ENCODE measurements at regions not wholly inside any gene's neighbourhood (a gene's known extent, or its start where the extent isn't known, plus 50 kb on each side); places are given as distances from the start of the nearest gene placed in this dataset.

DNA sequence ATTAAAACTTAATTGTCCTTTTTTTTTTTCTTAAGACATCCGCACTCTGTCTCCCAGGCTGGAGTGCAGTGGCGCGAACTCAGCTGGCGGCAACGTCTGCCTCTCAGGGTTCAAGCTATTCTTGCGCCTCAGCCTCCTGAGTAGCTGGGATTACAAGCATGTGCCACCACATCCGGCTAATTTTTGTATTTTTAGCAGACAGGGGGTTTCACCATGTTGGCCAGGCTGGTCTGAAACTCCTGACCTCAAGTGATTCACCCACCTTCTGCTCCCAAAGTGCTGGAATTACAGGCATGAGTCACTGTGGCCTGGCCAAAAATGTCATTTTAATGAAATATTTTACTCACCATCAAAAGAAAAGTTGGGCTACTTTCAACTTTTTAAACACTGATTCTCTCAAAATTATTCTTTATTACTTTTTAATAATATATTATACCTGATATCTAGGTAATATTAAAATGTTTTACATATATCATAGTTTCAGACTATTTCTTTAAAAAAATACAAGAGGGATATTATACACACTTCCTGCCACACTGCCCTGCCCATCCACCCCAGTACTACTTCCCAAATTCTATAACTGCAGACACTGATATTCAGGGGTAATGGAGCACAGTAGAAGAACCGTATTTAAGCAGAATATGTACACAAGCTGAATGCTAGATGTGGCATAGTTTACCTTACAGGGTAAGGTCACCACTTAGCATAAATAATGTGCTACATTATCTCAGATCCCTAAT is 723.9 kb upstream of the ZNF385D start:
- no peak overlapping the region for H3K4me3 ChIP-seq (replicated peaks; ENCODE audit: low read depth, low read length)
- H3K36me3 ChIP-seq (ENCODE audit: control insufficient read depth, insufficient read depth, low read length), result no peaks in the 10 kb centered on the region
- TF ChIP-seq, protein P1, sequence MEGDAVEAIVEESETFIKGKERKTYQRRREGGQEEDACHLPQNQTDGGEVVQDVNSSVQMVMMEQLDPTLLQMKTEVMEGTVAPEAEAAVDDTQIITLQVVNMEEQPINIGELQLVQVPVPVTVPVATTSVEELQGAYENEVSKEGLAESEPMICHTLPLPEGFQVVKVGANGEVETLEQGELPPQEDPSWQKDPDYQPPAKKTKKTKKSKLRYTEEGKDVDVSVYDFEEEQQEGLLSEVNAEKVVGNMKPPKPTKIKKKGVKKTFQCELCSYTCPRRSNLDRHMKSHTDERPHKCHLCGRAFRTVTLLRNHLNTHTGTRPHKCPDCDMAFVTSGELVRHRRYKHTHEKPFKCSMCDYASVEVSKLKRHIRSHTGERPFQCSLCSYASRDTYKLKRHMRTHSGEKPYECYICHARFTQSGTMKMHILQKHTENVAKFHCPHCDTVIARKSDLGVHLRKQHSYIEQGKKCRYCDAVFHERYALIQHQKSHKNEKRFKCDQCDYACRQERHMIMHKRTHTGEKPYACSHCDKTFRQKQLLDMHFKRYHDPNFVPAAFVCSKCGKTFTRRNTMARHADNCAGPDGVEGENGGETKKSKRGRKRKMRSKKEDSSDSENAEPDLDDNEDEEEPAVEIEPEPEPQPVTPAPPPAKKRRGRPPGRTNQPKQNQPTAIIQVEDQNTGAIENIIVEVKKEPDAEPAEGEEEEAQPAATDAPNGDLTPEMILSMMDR (IDR thresholded peaks at IDR 0.05; ENCODE audit: insufficient read depth, low read length, poor library complexity, severe bottlenecking), result no peak
- H3K27me3 ChIP-seq (replicated peaks; ENCODE audit: control insufficient read depth, insufficient read depth, low read length), result no peaks in the 10 kb centered on the region
- no peak for DNase-seq (ENCODE audit: extremely low read depth, insufficient read length)

DNA sequence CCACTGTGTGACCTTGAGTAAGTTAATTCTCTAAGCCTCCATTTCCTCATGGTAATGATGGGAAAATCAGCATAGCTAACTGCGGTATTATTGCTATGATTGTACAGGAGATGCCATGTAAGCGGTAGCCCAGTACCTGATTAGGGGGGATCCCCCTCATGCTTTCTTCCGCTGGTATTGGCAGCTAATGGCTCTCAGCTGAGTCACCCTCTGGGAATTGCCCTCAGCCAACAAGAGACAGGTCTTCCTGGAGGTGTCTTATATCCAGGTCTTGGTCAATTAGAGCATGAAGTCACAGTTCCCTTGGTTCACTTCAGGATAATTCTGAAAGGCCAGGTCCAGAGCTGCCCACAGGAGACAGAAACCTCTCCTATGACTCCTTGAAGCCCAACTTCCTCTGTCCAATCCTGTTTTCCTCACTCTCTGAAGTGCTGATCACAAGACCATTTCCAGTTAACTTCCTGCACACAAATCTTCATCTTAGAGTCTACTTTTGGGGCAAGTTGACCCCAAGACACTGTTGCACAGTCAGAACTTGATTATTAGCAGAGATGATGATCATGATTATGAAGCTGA is 724.7 kb upstream of the ZNF385D start:
- no peak overlapping the region for H3K4me3 ChIP-seq (replicated peaks; ENCODE audit: low read depth, low read length)
- no peaks in the 10 kb centered on the region for H3K36me3 ChIP-seq (ENCODE audit: control insufficient read depth, insufficient read depth, low read length)
- H3K27me3 ChIP-seq (replicated peaks; ENCODE audit: control insufficient read depth, insufficient read depth, low read length), result no peaks in the 10 kb centered on the region
- no peak for DNase-seq (ENCODE audit: extremely low read depth, insufficient read length)
- TF ChIP-seq, protein P1 (IDR thresholded peaks at IDR 0.05; ENCODE audit: insufficient read depth, low read length, poor library complexity, severe bottlenecking), result no peak

DNA sequence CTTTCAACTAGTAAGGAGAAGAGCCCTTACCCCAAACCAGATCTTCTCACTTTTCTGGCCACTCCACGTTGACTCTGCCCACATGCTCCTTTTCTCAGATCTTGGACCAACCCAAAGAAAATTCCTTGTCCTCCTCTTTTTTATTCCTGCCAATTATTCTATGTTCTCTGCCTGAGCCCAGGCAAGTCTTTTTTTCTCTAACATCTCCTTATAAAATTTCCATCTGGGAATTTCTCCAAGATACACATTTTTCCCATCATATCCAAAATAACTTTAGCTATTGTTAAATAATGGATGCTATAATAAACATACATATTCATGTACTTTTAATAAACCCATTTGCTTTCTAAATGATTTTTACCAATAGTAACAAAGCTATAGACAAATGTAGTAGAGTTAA is 726.0 kb upstream of the ZNF385D start:
- Histone ChIP-seq H3K36me3 (ENCODE audit: control insufficient read depth, insufficient read depth, low read length) (no peaks in the 10 kb centered on the region), H3K4me3 (replicated peaks; ENCODE audit: low read depth, low read length) (no peak overlapping the region), H3K27me3 (replicated peaks; ENCODE audit: control insufficient read depth, insufficient read depth, low read length) (no peaks in the 10 kb centered on the region)
- TF ChIP-seq, protein P1 (IDR thresholded peaks at IDR 0.05; ENCODE audit: insufficient read depth, low read length, poor library complexity, severe bottlenecking), result no peak
- DNase-seq (ENCODE audit: extremely low read depth, insufficient read length), result no peak

DNA sequence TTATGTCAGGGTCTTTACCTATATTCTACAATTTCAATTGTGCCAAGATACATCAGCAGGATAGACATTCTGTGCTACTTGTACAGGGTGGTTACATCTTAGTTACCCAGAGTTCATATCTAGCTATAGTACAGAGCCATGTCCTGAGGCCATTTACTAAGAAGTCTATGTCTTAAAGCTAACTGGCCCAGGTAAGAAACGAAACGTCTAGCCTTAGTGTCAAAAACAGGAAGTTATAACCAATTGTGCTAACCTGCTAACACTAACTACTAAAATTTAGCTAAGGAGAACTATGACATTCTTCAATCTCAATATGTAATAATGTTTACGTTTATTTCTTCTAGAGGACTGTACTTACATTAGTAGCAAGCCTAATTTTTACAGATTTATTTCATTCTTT is 717.2 kb upstream of the UBE2E2 start:
- TF ChIP-seq, protein P1 (IDR thresholded peaks at IDR 0.05; ENCODE audit: insufficient read depth, low read length, poor library complexity, severe bottlenecking), result no peak
- Histone ChIP-seq H3K27me3 (replicated peaks; ENCODE audit: control insufficient read depth, insufficient read depth, low read length) (no peaks in the 10 kb centered on the region), H3K36me3 (ENCODE audit: control insufficient read depth, insufficient read depth, low read length) (no peaks in the 10 kb centered on the region), H3K4me3 (replicated peaks; ENCODE audit: low read depth, low read length) (no peak overlapping the region)
- DNase-seq (ENCODE audit: extremely low read depth, insufficient read length), result no peak

DNA sequence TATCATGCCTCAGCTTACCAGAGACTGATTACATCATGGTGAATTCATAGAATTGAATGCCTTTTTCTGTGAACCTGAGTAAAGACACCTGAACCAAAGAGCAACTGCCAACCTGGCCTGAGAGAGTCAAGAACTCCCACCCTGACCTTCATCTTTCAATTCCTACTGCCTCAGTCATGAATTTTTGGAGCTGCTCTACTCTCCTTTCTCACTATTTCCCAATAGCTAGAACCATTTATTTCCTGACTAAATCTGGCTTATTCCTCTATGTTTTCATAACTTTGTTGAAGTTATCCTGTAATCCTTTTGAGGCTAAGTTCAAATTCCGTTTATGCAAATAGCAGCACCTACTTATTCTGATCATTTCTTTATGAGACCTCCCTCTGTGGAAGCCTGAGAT is 712.4 kb upstream of the UBE2E2 start:
- H3K36me3 ChIP-seq (ENCODE audit: control insufficient read depth, insufficient read depth, low read length), result no peaks in the 10 kb centered on the region
- TF ChIP-seq, protein P1 (IDR thresholded peaks at IDR 0.05; ENCODE audit: insufficient read depth, low read length, poor library complexity, severe bottlenecking), result no peak
- H3K27me3 ChIP-seq (replicated peaks; ENCODE audit: control insufficient read depth, insufficient read depth, low read length), result no peaks in the 10 kb centered on the region
- DNase-seq (ENCODE audit: extremely low read depth, insufficient read length), result no peak
- no peak overlapping the region for H3K4me3 ChIP-seq (replicated peaks; ENCODE audit: low read depth, low read length)
